HFFc6 (cell line): ENCODE measurements at regions not wholly inside any gene's neighbourhood (a gene's known extent, or its start where the extent isn't known, plus 50 kb on each side); places are given as distances from the start of the nearest gene placed in this dataset.
"Not testable (repeated sequence)": the region's sequence is repeated elsewhere in the genome, so short reads cannot be mapped to it uniquely, and the experiment has no call there.

Experiments used
- DNase-seq: peaks from one replicate; pipeline ENCODE4 v3.0.0-alpha.2; 2018
- H3K27ac Mint-ChIP-seq: 2 replicates; pipeline ENCODE4 v1.8.0; 2020; ENCODE audit warnings: mild to moderate bottlenecking, mixed read lengths
- H3K27me3 Mint-ChIP-seq: 2 replicates; pipeline ENCODE4 v1.8.0; 2021; ENCODE audit warnings: mild to moderate bottlenecking, moderate library complexity, mixed read lengths; ENCODE audit not compliant: insufficient read depth
- H3K36me3 Mint-ChIP-seq: 2 replicates; pipeline ENCODE4 v1.8.0; 2021; ENCODE audit warnings: low read depth, mixed read lengths
- H3K4me1 Mint-ChIP-seq: 2 replicates; pipeline ENCODE4 v1.8.0; 2020; ENCODE audit warnings: low read depth, mixed read lengths
- H3K4me3 Mint-ChIP-seq: 2 replicates; pipeline ENCODE4 v1.8.0; 2020; ENCODE audit warnings: mild to moderate bottlenecking, moderate library complexity, mixed read lengths
- H3K9me3 Mint-ChIP-seq: 2 replicates; pipeline ENCODE4 v1.8.0; 2020; ENCODE audit warnings: mild to moderate bottlenecking, mixed read lengths
- TF ChIP-seq, protein P1 (sequence below): fragments of 200-600 bp; sonication (generic); IDR thresholded peaks from 2 replicates; pipeline ENCODE4 v1.5.0; 2021; ENCODE audit warnings: antibody characterized with exemption, mild to moderate bottlenecking

DNA sequence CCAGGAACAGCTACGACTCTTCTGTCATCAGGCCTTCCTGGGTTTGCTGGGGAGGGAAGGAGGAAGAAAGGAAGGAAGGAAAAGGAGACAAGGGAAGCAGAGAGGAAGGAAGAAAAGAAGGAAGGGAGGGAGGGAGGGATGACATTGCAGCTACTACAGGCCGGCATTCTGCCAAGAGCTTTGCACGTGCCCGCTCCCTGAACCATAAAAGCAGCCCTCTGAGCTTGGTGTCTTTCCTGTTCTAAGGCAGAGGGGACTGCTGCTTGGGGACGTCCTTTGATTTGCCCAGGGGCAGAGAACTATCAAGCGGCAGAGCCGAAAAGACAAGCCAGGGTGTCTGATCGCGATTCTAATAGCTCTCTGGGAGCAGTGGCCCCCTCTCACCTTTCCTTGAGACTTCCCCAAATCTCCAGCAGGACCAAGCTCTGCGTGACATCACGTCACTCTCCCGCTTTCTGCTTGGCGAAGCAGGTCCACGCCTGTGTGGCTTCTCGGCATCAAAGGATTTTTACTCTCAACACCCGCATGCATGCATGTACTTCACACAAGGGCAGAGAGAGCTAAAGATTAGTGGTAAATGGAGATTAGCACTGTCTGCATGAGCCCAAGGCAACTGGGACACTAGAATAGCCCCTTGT is 167.8 kb upstream of the AUTS2 start:
- Mint-ChIP-seq H3K4me1 (no peaks in the 10 kb centered on the region), H3K27ac (no peak overlapping the region), H3K36me3 (no peaks in the 10 kb centered on the region; the same call in 1 of the 2 replicates), H3K4me3 (no peak overlapping the region), H3K27me3 (no peaks in the 10 kb centered on the region), H3K9me3 (peaks cover 74% of the 10 kb centered on the region)
- no peak for DNase-seq
- TF ChIP-seq, protein P1, sequence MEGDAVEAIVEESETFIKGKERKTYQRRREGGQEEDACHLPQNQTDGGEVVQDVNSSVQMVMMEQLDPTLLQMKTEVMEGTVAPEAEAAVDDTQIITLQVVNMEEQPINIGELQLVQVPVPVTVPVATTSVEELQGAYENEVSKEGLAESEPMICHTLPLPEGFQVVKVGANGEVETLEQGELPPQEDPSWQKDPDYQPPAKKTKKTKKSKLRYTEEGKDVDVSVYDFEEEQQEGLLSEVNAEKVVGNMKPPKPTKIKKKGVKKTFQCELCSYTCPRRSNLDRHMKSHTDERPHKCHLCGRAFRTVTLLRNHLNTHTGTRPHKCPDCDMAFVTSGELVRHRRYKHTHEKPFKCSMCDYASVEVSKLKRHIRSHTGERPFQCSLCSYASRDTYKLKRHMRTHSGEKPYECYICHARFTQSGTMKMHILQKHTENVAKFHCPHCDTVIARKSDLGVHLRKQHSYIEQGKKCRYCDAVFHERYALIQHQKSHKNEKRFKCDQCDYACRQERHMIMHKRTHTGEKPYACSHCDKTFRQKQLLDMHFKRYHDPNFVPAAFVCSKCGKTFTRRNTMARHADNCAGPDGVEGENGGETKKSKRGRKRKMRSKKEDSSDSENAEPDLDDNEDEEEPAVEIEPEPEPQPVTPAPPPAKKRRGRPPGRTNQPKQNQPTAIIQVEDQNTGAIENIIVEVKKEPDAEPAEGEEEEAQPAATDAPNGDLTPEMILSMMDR: no peak

DNA sequence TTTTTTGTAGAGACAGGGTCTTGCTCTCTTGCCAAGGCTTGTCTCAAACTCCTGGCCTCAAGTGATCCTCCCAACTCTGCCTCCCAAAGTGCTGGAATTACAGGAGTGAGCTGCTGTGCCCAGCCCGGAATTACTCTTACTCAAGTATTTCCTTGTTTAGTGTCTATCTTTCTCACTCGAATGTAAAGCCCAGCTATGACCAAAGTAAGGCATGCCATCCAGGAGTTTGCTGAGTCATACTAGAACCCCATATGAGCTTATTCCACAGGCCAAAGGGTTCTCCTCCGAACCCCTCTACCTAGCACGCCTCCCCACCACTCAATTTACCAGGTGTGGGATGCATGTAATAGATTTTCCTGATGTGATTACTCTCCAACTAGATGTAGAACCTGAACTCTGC is 166.6 kb upstream of the AUTS2 start:
- Mint-ChIP-seq H3K4me1 (no peaks in the 10 kb centered on the region), H3K36me3 (no peaks in the 10 kb centered on the region; the same call in 1 of the 2 replicates), H3K27me3 (no peaks in the 10 kb centered on the region), H3K9me3 (peaks cover 69% of the 10 kb centered on the region), H3K4me3 (no peak overlapping the region), H3K27ac (no peak overlapping the region)
- TF ChIP-seq, protein P1: no peak
- DNase-seq: no peak

DNA sequence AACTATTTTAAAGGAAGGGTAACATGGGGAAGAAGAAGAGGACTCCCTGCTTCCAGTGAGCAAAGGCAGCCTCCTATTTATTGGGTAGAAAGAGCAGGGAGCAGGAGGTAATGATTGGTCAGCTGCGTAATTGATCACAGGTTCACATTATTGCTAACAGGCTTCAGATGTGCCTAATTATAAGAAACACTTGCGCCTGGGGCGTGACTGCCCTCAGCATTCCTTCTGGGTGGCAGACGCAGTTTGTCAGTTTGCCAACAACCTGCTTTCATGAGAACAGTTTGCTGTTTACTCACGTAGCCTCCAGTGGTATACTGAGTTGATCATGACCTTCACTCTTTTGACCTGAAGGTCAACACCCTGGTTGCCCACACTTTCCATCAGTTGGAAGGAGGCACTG is 166.0 kb upstream of the AUTS2 start:
- H3K4me1 Mint-ChIP-seq, H3K27me3 Mint-ChIP-seq, H3K4me3 Mint-ChIP-seq, H3K36me3 Mint-ChIP-seq, H3K27ac Mint-ChIP-seq, DNase-seq: not testable (repeated sequence)
- peaks cover 67% of the 10 kb centered on the region for H3K9me3 Mint-ChIP-seq

DNA sequence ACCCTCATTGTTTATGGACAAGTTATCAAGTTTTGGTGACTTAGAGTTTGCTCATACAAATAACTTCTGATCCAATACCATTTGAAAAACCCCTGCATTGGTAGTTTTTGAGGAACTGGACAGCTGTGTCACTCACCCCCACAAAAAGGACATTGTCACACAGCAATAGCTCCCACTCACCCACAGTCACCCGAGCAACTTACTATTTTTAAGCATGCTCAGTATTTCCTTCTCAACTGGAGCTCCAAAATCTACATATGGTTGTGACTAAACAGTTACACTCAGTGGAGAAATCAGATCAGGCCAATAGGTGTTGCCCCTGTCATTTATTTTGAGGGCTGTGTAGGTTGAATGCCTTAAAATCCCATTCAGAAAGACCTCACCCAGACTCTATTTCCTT is 165.2 kb upstream of the AUTS2 start:
- Mint-ChIP-seq H3K36me3 (no peaks in the 10 kb centered on the region; the same call in 1 of the 2 replicates), H3K27ac (no peak overlapping the region), H3K9me3 (peaks cover 66% of the 10 kb centered on the region), H3K4me3 (no peak overlapping the region), H3K4me1 (no peaks in the 10 kb centered on the region), H3K27me3 (no peaks in the 10 kb centered on the region)
- no peak for DNase-seq
- TF ChIP-seq, protein P1: no peak

DNA sequence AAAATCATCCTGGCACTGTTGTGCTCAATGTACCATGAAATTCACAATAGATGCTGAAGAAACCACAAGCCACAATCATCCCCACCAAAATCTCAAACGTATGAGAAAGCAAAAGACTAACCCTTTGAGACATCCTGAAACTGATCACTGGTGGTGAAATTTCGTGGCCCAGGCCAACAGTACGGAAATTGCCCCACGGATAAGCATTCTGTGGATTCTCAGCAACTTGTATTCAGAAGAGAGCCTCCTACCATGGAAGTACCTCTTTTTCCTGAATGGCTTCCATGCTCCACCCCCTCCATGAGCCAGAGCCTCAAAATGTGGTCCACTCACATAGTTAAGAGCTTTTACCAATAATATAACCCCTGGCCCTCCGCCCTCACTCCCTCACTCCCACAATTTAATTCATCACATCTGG is 163.9 kb upstream of the AUTS2 start:
- Mint-ChIP-seq H3K4me1 (no peaks in the 10 kb centered on the region), H3K27ac (no peak overlapping the region), H3K9me3 (peaks cover 63% of the 10 kb centered on the region), H3K36me3 (no peaks in the 10 kb centered on the region; the same call in 1 of the 2 replicates), H3K27me3 (no peaks in the 10 kb centered on the region), H3K4me3 (no peak overlapping the region)
- TF ChIP-seq, protein P1: no peak
- no peak for DNase-seq

DNA sequence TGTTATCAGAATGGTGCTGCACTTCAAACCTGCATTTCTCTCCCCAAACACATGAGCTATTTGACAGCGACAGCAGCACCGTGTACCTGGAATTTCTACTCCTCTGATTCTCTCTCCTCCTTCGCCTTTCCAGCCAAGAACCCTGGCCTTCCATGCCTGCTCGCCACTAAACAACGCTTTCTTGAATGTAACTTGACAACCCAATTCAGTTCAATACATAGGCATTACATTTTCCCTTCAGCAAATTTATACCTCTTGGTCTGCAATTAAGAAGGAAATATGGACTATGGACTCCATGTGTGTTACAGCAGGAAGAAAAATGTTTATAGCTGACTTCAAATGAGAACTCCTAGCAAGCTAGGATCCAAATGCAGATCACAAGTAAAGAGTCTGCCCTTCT is 162.6 kb upstream of the AUTS2 start:
- H3K27ac Mint-ChIP-seq: no peak overlapping the region
- TF ChIP-seq, protein P1: no peak
- H3K36me3 Mint-ChIP-seq: no peaks in the 10 kb centered on the region; the same call in 1 of the 2 replicates
- H3K9me3 Mint-ChIP-seq: peaks cover 67% of the 10 kb centered on the region
- H3K4me1 Mint-ChIP-seq: no peaks in the 10 kb centered on the region
- no peaks in the 10 kb centered on the region for H3K27me3 Mint-ChIP-seq
- no peak overlapping the region for H3K4me3 Mint-ChIP-seq
- DNase-seq: no peak
